ENCODE measurements at regions not wholly inside any gene's neighbourhood (a gene's known extent, or its start where the extent isn't known, plus 50 kb on each side); places are given as distances from the start of the nearest gene placed in this dataset.
"Not testable (repeated sequence)": the region's sequence is repeated elsewhere in the genome, so short reads cannot be mapped to it uniquely, and the experiment has no call there.

DNA sequence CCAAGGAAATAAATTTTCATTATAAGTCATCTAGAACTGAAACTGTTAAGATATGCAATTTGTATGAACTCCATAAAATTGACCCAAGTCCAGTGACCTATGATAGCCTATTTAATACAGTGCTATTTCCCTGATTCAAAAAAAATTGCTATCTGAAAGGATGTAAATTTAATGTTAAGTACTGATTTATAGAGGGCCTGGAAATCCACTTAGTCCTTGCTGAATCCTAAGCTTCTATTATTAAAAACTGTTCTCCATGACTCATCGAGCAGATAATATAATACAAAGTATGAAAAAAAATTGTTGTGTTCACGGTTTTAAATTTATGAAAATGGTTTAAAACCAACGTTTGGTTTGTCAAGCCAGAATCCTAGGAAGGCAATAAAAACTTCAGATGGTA, 704.8 kb upstream of the AADAT start:
- H3K27me3 ChIP-seq (ENCODE audit: control insufficient read depth, insufficient read depth, low read length), result no peaks in the 10 kb centered on the region
- no peak overlapping the region for H3K4me3 ChIP-seq (ENCODE audit: low read depth, low read length)
- no peak overlapping the region for H3K9ac ChIP-seq
- no peaks in the 10 kb centered on the region for H3K79me2 ChIP-seq
- no peak overlapping the region for H3K4me2 ChIP-seq (ENCODE audit: low read length)
- no peak overlapping the region for H2AFZ ChIP-seq
- TF ChIP-seq, protein P1, sequence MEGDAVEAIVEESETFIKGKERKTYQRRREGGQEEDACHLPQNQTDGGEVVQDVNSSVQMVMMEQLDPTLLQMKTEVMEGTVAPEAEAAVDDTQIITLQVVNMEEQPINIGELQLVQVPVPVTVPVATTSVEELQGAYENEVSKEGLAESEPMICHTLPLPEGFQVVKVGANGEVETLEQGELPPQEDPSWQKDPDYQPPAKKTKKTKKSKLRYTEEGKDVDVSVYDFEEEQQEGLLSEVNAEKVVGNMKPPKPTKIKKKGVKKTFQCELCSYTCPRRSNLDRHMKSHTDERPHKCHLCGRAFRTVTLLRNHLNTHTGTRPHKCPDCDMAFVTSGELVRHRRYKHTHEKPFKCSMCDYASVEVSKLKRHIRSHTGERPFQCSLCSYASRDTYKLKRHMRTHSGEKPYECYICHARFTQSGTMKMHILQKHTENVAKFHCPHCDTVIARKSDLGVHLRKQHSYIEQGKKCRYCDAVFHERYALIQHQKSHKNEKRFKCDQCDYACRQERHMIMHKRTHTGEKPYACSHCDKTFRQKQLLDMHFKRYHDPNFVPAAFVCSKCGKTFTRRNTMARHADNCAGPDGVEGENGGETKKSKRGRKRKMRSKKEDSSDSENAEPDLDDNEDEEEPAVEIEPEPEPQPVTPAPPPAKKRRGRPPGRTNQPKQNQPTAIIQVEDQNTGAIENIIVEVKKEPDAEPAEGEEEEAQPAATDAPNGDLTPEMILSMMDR (IDR thresholded peaks at IDR 0.05), result no peak
- no peaks in the 10 kb centered on the region for H3K4me1 ChIP-seq
- no peak overlapping the region for H3K27ac ChIP-seq
- H3K36me3 ChIP-seq (ENCODE audit: control insufficient read depth, insufficient read depth, low read length), result no peaks in the 10 kb centered on the region
- H3K9me3 ChIP-seq (ENCODE audit: control insufficient read depth, low read length), result no peaks in the 10 kb centered on the region

DNA sequence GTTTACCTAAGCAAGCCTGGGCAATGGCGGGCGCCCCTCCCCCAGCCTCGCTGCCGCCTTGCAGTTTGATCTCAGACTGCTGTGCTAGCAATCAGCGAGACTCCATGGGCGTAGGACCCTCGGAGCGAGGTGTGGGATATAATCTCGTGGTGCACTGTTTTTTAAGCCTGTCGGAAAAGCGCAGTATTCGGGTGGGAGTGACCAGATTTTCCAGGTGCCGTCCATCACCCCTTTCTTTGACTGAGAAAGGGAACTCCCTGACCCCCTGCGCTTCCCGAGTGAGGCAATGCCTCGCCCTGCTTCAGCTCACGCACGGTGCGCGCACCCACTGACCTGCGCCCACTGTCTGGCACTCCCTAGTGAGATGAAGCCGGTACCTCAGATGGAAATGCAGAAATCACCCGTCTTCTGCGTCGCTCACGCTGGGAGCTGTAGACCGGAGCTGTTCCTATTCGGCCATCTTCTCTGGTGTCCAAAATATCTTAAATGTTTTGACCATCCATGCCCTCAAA, 698.8 kb upstream of the AADAT start:
- not testable (repeated sequence) for H3K36me3 ChIP-seq (ENCODE audit: control insufficient read depth, insufficient read depth, low read length); H3K4me3 ChIP-seq (ENCODE audit: low read depth, low read length); H3K9me3 ChIP-seq (ENCODE audit: control insufficient read depth, low read length); H3K4me1 ChIP-seq; H3K4me2 ChIP-seq (ENCODE audit: low read length); H3K9ac ChIP-seq; H2AFZ ChIP-seq; H3K79me2 ChIP-seq; H3K27me3 ChIP-seq (ENCODE audit: control insufficient read depth, insufficient read depth, low read length); H3K27ac ChIP-seq

DNA sequence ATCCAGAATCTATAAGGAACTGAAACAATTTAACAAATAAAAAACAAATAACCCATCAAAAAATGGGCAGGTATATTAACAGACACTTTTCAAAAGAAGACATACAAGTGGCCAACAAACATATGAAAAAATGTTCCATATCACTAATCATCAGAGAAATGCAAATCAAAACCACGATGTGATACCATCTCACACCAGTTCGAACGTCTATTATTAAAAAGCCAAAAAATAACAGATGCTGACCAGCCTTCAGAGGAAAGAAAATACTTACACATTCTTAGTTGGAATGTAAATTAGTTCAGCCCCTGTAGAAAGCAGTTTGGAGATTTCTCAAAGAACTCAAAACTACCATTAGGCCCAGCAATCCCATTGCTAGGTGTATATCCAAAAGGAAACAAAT, 687.9 kb upstream of the AADAT start:
- no peak overlapping the region for H3K9ac ChIP-seq
- H3K4me2 ChIP-seq (ENCODE audit: low read length), result no peak overlapping the region
- H3K9me3 ChIP-seq (ENCODE audit: control insufficient read depth, low read length), result no peaks in the 10 kb centered on the region
- H3K4me3 ChIP-seq (ENCODE audit: low read depth, low read length), result no peak overlapping the region
- no peak overlapping the region for H2AFZ ChIP-seq
- H3K36me3 ChIP-seq (ENCODE audit: control insufficient read depth, insufficient read depth, low read length), result no peaks in the 10 kb centered on the region
- no peaks in the 10 kb centered on the region for H3K4me1 ChIP-seq
- no peak overlapping the region for H3K27ac ChIP-seq
- no peaks in the 10 kb centered on the region for H3K79me2 ChIP-seq
- TF ChIP-seq, protein P1 (IDR thresholded peaks at IDR 0.05), result no peak
- H3K27me3 ChIP-seq (ENCODE audit: control insufficient read depth, insufficient read depth, low read length), result no peaks in the 10 kb centered on the region

DNA sequence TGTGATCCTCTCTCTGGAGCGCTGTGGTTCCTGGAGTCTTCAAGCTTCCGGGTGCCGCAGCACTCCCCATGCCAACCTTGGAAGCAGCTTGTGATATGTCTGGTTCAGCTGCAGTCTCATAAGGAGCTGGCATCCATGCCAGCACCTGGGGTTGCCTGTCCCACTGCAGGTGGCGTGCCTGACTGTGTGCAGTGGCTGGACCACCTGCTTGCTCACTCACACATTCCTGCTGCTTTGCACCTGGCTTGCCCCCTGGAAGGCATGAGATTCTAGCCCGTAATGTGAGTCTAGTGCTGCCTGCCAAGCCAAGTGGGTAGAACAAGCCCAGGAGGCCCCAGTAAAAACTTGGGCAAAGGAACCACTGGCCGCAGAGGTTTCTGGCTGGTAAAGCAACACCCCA, 687.2 kb upstream of the AADAT start:
- Histone ChIP-seq H3K9ac (no peak overlapping the region), H2AFZ (no peak overlapping the region), H3K36me3 (ENCODE audit: control insufficient read depth, insufficient read depth, low read length) (no peaks in the 10 kb centered on the region), H3K79me2 (no peaks in the 10 kb centered on the region), H3K27ac (no peak overlapping the region), H3K27me3 (ENCODE audit: control insufficient read depth, insufficient read depth, low read length) (no peaks in the 10 kb centered on the region), H3K4me2 (ENCODE audit: low read length) (no peak overlapping the region), H3K9me3 (ENCODE audit: control insufficient read depth, low read length) (no peaks in the 10 kb centered on the region), H3K4me3 (ENCODE audit: low read depth, low read length) (no peak overlapping the region), H3K4me1 (no peaks in the 10 kb centered on the region)
- TF ChIP-seq, protein P1 (IDR thresholded peaks at IDR 0.05), result no peak

DNA sequence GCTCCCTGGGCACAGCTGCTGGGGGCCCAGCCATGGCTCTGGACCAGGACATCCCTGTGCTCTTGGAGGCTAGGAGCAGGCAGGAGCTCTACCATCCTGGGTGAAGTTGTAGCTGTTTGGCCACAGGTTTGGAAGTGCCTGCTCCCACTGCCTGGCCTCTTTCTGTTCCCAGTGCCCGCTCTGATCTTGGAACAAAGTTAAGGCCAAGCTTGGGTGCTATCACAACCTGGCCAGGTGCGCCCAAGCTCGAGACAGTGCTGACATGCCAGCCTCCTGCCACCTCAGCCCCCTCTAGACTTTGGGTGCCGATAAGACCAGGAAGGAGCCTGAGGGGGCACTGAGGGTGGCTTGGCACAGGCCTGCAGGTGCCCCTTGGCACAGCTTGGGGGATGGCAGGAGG, 686.1 kb upstream of the AADAT start:
- TF ChIP-seq, protein P1 (IDR thresholded peaks at IDR 0.05), result no peak
- no peak overlapping the region for H3K4me3 ChIP-seq (ENCODE audit: low read depth, low read length)
- no peak overlapping the region for H3K9ac ChIP-seq
- no peaks in the 10 kb centered on the region for H3K36me3 ChIP-seq (ENCODE audit: control insufficient read depth, insufficient read depth, low read length)
- H3K79me2 ChIP-seq, result no peaks in the 10 kb centered on the region
- H3K27ac ChIP-seq, result no peak overlapping the region
- H3K4me1 ChIP-seq, result no peaks in the 10 kb centered on the region
- no peak overlapping the region for H3K4me2 ChIP-seq (ENCODE audit: low read length)
- no peaks in the 10 kb centered on the region for H3K27me3 ChIP-seq (ENCODE audit: control insufficient read depth, insufficient read depth, low read length)
- H2AFZ ChIP-seq, result no peak overlapping the region
- no peaks in the 10 kb centered on the region for H3K9me3 ChIP-seq (ENCODE audit: control insufficient read depth, low read length)

All from parathyroid adenoma (tissue), 2 donors.